NCI-H128 (cell line): ENCODE measurements at regions not wholly inside any gene's neighbourhood (a gene's known extent, or its start where the extent isn't known, plus 50 kb on each side); places are given as distances from the start of the nearest gene placed in this dataset.

Source experiments
- DNase-seq: peaks from one replicate; lab custom pipeline; 2025; ENCODE audit not compliant: unreplicated experiment; lab: John Stamatoyannopoulos, UW

DNA sequence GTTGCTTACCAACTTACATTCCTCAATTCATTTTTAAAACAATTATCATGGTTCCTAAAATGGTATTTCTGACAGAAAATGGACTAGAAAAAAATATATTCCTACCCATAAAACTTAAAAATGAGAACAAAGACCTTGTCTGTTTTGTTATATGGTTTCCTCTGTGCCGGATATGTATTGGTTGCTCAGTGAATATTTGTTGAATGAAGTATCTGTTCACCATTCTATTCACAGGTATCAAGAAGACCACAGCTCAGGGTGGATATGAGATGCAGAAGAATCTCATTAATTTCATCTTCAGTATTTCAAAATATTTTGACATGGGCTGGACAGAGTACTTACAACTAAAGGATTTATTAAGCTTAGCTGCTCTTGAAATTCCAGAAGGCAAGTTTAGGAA is 58.1 kb downstream of the TUSC7 start:
- no peak for DNase-seq

DNA sequence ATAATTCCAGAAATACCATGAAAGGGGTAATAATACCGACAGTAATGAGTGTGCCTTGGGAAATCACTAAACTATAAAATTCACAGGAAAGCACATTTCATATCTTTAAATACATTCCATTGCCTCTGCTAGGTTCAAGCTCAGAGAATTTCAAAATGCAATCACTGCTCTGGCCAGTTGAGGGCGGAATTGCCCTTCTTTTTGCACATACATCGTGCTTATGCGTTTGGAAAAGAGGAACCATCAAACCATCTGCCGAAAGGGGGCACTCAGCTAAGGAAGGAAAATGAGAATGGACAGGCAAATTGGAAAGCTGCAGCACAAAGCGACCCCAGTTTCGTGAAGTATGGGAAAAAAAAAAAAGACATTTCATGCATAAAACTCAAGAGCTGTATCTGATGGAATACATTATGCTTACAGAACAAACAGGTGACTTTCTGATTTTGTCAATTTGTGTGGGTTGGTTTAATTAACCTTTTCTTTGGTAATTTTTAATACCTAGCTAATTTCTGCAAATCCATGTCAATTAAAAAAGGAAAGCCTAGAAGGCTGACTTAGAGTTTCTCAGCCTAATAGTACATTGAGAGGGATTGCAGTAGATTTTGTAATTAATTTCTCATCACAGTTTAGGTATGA is 61.4 kb downstream of the TUSC7 start:
- DNase-seq: peak; percentile 68

DNA sequence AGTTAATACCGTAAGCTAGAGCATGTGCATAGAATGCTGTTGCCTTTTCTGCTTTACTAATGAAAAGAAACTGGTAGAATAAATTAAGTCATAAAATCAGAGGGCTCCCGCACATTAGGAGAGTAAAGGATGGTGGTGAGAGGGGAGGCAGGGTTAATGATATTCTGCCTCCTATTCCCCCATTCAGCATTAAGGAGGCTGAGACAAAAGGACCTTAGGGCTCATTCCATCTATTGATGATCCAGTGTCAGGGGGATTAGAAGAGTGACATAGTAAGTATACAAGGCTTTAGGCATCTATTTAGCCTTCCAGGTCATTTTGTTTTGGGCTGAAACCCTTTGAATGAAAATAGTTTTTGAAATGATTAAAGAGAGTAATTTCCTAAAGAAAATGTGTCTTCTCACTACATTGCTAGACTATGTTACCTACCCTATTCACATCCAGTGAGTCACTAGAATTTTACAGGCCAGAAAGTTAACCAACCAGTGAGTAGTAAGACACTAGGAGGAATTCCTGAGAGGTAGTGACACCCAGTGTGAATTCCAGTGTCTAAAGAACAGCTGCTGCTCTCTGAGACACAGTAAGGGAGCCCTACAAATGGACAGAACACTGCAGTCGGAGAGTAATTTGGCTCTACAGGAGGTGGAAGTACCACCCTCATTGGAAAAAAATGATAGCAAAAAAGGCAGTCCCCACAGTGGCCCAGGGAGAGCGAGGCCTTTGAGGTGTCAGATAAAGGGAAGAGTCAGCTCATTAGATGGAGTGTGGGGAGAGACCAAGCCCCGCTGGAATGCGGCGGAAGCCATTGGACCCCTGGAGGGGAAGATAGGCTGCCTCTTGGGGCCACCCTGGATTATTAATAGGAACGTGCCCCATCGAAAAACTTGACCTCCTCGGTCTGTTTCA is 67.6 kb downstream of the TUSC7 start:
- DNase-seq: no peak

DNA sequence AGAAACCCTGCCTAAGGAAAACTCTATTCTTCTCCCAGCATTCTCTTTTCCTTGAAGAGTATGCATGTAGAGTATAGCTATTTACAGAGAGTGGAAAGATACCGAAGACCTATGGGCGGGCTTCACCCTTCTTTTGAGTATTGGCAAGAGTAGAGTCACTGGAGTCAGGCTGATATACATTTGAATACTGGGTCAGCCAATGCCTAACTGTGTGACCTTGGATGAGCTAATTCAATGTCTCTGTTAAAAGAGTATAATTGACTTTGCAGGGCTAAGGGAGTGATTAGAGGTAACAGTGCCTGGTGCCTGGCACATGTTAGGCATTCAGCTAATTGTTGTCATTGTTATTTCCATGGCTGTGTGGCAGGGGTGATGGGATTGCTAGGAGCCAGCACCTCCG is 75.6 kb downstream of the TUSC7 start:
- no peak for DNase-seq

DNA sequence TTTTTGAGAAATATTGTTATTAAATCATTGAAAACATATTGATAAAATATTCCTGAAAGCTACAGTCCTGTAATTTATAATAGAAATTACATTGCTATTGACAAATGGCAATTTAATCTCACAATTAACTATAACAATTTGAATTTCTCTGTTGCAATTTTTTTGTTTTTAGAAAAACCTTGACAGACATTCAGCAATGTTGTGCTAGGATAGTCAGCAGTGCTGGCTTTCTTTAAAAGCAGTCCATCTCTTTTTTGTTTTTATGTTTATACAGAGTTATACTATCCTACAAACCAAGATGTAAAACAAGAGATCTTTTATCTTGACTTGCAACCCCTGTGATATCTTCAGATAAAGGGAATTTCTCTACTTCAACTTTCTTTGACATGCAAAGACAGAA is 93.1 kb downstream of the TUSC7 start:
- no peak for DNase-seq

GRCh38 chr3:116806351-116806750 is 96.8 kb downstream of the TUSC7 start:
- no peak for DNase-seq

- DNase-seq: no peak
Observed at GRCh38 chr3:116808725-116809124, 99.1 kb downstream of the TUSC7 start.

DNA sequence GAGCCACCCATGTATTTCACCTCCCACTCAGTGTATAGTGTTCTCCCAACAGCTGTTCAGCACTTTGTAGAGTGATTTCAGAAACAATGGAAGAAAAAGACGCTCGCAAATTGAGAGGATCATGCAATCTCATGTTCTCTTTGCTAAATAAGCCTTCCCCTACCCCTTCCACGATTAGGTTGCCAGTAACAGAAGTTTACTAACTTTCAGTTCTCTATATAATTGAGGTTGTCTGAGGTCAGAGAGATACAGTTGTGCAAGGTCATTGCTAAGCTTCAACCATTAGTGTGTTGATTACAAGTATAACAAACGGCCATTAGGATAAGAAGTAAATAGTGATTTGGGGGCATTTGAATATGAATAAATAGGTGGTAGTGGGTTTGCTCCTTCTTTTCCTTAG is 99.6 kb downstream of the TUSC7 start:
- DNase-seq: no peak

DNA sequence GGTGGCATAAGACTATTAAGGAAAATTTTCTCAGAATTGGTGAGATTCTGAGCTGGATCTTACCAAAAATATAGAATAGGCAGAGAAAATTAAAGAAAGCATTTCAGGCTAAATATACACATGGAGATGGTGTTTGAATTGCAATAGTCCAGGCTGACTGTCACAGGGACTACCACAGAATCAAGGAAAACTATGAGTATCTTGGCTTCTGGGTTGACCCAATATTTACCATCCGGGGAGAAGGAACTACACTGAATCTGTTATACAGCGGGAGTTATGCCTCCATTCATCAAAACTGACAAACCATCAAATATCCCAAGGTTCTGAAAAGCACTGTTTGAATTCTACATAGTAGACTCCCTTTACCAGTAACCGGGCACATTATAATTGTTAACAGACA is 102.2 kb downstream of the TUSC7 start:
- no peak for DNase-seq

- no peak for DNase-seq
Observed at GRCh38 chr3:116812949-116813348, 103.4 kb downstream of the TUSC7 start.

- no peak for DNase-seq
Observed at GRCh38 chr3:116815321-116815720, 105.7 kb downstream of the TUSC7 start.

GRCh38 chr3:116815831-116816588 is 106.4 kb downstream of the TUSC7 start:
- no peak for DNase-seq

- DNase-seq: no peak
Observed at GRCh38 chr3:116821371-116821770, 111.8 kb downstream of the TUSC7 start.

DNA sequence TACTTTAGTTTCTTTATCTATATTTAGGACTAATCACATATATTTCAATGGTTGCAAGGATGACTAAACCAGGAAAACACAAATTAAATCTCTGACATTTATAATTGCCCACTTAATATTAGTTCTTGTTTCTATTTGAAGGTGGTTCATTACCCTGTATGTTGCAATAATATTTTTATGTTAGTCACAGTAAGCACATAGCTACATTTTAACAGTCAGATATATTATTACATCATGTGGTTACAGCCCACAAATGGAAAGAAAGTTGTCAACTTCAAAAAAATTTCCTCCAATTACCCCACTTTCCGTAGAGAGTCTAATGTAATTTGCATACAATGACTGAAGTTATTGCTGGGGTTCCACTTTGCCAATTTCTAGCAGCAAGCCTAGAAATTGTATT is 114.6 kb downstream of the TUSC7 start:
- no peak for DNase-seq

- DNase-seq: no peak
Observed at GRCh38 chr3:116833202-116833601, 123.6 kb downstream of the TUSC7 start.

DNA sequence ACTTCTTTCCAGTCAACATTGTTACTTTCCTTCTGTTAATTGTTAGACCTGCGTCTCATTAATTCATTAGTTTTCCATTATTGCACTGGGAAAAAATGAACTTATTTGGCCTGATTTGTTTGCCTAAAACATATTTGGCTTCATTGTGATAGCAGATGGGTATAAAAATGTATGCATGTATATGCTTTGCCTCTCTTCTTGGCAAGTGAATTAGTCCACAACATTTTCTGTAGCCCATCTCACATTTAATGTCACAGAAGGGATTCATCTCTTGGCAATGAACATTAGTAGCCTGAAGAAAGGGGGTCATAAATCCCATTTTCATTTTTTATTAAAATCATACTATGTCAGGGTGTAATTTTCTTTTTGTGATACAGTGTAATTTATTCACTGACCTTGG is 125.2 kb downstream of the TUSC7 start:
- DNase-seq: no peak

DNA sequence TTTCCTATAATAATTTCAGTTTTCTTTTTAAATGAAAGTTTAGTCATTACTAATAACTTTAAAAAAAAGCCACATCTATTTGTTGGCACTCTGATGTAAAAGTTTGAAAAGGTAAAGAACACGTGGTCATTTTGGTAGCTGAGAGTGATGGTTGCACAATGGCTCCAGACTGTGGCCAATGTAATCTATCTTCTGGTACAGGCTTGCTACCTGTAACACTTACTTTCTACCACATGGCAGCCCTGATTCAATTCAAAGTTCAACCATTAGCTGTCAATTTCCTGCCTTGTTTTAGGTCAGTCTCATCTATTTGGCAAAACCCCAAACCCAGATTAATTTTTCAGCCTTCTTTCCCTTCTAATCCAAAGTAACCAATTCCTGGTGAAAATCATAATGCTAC is 126.1 kb downstream of the TUSC7 start:
- no peak for DNase-seq

DNA sequence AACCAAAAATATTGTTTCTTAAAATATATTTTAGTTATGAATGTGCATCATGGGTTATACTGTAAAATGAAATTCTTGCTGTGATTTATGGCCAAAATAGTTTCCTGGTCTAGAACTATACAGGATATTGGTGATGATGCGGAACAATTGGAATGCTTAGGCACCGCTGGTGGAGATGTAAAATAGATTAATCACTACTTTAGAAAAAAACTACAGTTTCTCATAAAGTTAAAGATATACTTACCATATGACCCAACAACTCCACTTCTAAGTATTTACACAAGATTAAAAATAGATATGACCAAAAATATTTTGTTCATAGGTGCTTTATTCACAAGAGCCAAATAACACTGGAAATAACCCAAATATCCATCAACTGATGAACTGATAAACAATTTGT is 126.7 kb downstream of the TUSC7 start:
- DNase-seq: no peak

DNA sequence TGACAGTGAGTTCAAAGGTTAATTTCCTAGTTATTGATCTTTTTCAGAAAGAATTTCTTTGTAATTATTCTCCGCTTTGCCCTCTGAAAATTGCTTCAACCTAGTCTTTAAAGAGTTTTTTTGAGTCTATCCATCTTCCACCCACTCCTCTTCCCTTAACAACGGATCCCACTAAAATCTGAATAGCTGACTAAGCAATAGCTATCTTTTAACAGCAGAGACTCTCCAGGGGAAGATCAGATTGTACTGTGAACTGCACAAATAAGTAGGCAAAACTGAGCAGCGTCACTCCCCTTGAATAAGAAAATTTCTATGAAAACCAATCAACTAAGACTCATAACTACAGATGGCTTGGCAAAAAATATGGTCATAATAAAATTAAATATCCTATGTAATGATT is 127.9 kb downstream of the TUSC7 start:
- DNase-seq: no peak

GRCh38 chr3:116841003-116841735 is 131.6 kb downstream of the TUSC7 start:
- no peak for DNase-seq

GRCh38 chr3:116842254-116842957 is 132.8 kb downstream of the TUSC7 start:
- no peak for DNase-seq
